ENCODE measurements at regions not wholly inside any gene's neighbourhood (a gene's known extent, or its start where the extent isn't known, plus 50 kb on each side); places are given as distances from the start of the nearest gene placed in this dataset.

- TF ChIP-seq CTCF (IDR thresholded peaks at IDR 0.05) (no peak), ZFX (IDR thresholded peaks at IDR 0.05; ENCODE audit: borderline replicate concordance) (no peak)
These were observed 55.0 kb upstream of the SERBP1 start for GRCh38 chr1:67485046-67485811.
